SK-N-SH (cell line): ENCODE measurements at regions not wholly inside any gene's neighbourhood (a gene's known extent, or its start where the extent isn't known, plus 50 kb on each side); places are given as distances from the start of the nearest gene placed in this dataset.

Experiments
- CTCF ChIA-PET: fragments of 300-600, 350-600 bp; formaldehyde crosslinking; extraction: SDS; loops from one replicate; lab custom pipeline; 2021; lab: Yijun Ruan, JAX
- POLR2A ChIA-PET: fragments of 350-600 bp; sonication (Branson Sonifier 250); formaldehyde crosslinking; extraction: SDS; loops from one replicate; lab custom pipeline; 2020; ENCODE audit warnings: antibody characterized with exemption, inconsistent platforms; lab: Yijun Ruan, JAX
- DNase-seq: peaks from one replicate; pipeline ENCODE4 v3.0.0; 2012
- H2AFZ ChIP-seq: fragments of 200-600 bp; sonication (generic); 2 replicates; pipeline ENCODE4 v1.8.1; 2016; ENCODE audit warnings: antibody characterized with exemption, mild to moderate bottlenecking, low read depth
- H3F3A ChIP-seq: fragments of 200-600 bp; sonication (generic); replicated peaks from 2 replicates; pipeline ENCODE3; 2016; ENCODE audit warnings: antibody characterized with exemption, mild to moderate bottlenecking; ENCODE audit not compliant: insufficient read depth
- H3K27ac ChIP-seq, 2 experiments: fragments of 200-500 bp in 1 of 2; fragments of 200-600 bp in 1 of 2; sonication (Bioruptor generic) in 1 of 2; sonication (generic), shearing (Covaris generic) in 1 of 2; 2 replicates each; pipeline versions ENCODE4 v1.5.1 to v1.6.1; 2014 to 2016; ENCODE audit warnings: low read depth in 2 of 2, inconsistent platforms in 1 of 2, low read length in 1 of 2, mild to moderate bottlenecking in 1 of 2, mixed read lengths in 1 of 2
- H3K27me3 ChIP-seq: fragments of 200-600 bp; sonication (generic), shearing (Covaris generic); 2 replicates; pipeline ENCODE4 v1.6.1; 2016; ENCODE audit warnings: mixed run types; ENCODE audit not compliant: insufficient read depth
- H3K36me3 ChIP-seq, 2 experiments: fragments of 200-500 bp in 1 of 2; fragments of 200-600 bp in 1 of 2; sonication (Bioruptor generic) in 1 of 2; sonication (generic) in 1 of 2; replicated peaks in 1 of 2; 2 replicates each; pipeline versions ENCODE3 to v1.5.1; 2014 to 2016; ENCODE audit warnings: low read length in 1 of 2, mild to moderate bottlenecking in 1 of 2; ENCODE audit not compliant: insufficient read depth in 2 of 2, control insufficient read depth in 1 of 2
- H3K4me1 ChIP-seq, 2 experiments: fragments of 200-500 bp in 1 of 2; fragments of 200-600 bp in 1 of 2; sonication (Bioruptor generic) in 1 of 2; sonication (generic), shearing (Covaris generic) in 1 of 2; 2 replicates each; pipeline versions ENCODE4 v1.5.1 to v1.6.1; 2014 to 2016; ENCODE audit warnings: low read depth in 1 of 2, low read length in 1 of 2, mixed run types in 1 of 2; ENCODE audit not compliant: insufficient read depth in 2 of 2, control insufficient read depth in 1 of 2
- H3K4me2 ChIP-seq: fragments of 200-600 bp; sonication (generic), shearing (Covaris generic); 2 replicates; pipeline ENCODE4 v1.6.1; 2017; ENCODE audit warnings: mixed run types
- H3K4me3 ChIP-seq, 2 experiments: fragments of 200-500 bp in 1 of 2; fragments of 200-600 bp in 1 of 2; sonication (Bioruptor generic) in 1 of 2; sonication (generic), shearing (Covaris generic) in 1 of 2; 2 replicates each; pipeline versions ENCODE4 v1.5.1 to v1.8.1; 2014 to 2016; ENCODE audit warnings: low read depth in 2 of 2, inconsistent platforms in 1 of 2, low read length in 1 of 2, mild to moderate bottlenecking in 1 of 2, mixed read lengths in 1 of 2, moderate library complexity in 1 of 2
- H3K79me2 ChIP-seq: fragments of 200-600 bp; sonication (generic); 2 replicates; pipeline ENCODE4 v1.8.1; 2017; ENCODE audit warnings: mild to moderate bottlenecking; ENCODE audit not compliant: insufficient read depth
- H3K9ac ChIP-seq: fragments of 200-600 bp; sonication (generic); 2 replicates; pipeline ENCODE4 v1.6.1; 2017; ENCODE audit warnings: mixed run types
- H3K9me2 ChIP-seq: fragments of 200-600 bp; sonication (generic); 2 replicates; pipeline ENCODE4 v1.6.1; 2017; ENCODE audit warnings: mixed run types
- H3K9me3 ChIP-seq: fragments of 200-600 bp; sonication (generic); 2 replicates; pipeline ENCODE4 v1.6.1; 2017; ENCODE audit warnings: mixed run types, mild to moderate bottlenecking, moderate library complexity
- H4K20me1 ChIP-seq: fragments of 200-600 bp; sonication (generic); 2 replicates; pipeline ENCODE4 v1.6.1; 2017; ENCODE audit warnings: mild to moderate bottlenecking, mixed run types; ENCODE audit not compliant: insufficient read depth
- EZH2phosphoT487 ChIP-seq: fragments of 200-600 bp; sonication (generic); IDR thresholded peaks from 2 replicates; pipeline ENCODE4 v1.6.1; 2017; ENCODE audit warnings: low read depth, mixed run types, mild to moderate bottlenecking, antibody characterized with exemption, moderate library complexity, borderline replicate concordance
- FOSL2 ChIP-seq: IDR thresholded peaks from 2 replicates; pipeline ENCODE4 v1.4.0; 2012; ENCODE audit warnings: low read depth, mild to moderate bottlenecking, moderate library complexity, borderline replicate concordance
- FOXM1 ChIP-seq: IDR thresholded peaks from 2 replicates; pipeline ENCODE4 v1.4.0; 2012; ENCODE audit warnings: low read depth, mild to moderate bottlenecking
- GABPA ChIP-seq: IDR thresholded peaks from 2 replicates; pipeline ENCODE4 v1.4.0; 2012; ENCODE audit warnings: low read depth, mild to moderate bottlenecking
- GATA2 ChIP-seq: sonication (generic); formaldehyde crosslinking; IDR thresholded peaks from 2 replicates; pipeline ENCODE4 v1.5.0; 2020; ENCODE audit warnings: mild to moderate bottlenecking, missing genetic modification reagents
- JUND ChIP-seq: IDR thresholded peaks from 2 replicates; pipeline ENCODE4 v1.4.0; 2012
- NFIC ChIP-seq: IDR thresholded peaks from 2 replicates; pipeline ENCODE4 v1.4.0; 2012; ENCODE audit warnings: borderline replicate concordance
- NRF1 ChIP-seq: IDR thresholded peaks from 2 replicates; pipeline ENCODE4 v1.6.1; 2012; ENCODE audit warnings: low read depth, mild to moderate bottlenecking, low read length
- POLR2AphosphoS5 ChIP-seq: IDR thresholded peaks from 2 replicates; pipeline ENCODE4 v1.6.1; 2012; ENCODE audit warnings: low read depth, low read length
- SIN3A ChIP-seq: IDR thresholded peaks from 2 replicates; pipeline ENCODE4 v1.6.1; 2012; ENCODE audit warnings: low read depth, mild to moderate bottlenecking, low read length, moderate library complexity, borderline replicate concordance
- TCF12 ChIP-seq: IDR thresholded peaks from 2 replicates; pipeline ENCODE4 v1.4.0; 2012
- USF1 ChIP-seq: IDR thresholded peaks from 2 replicates; pipeline ENCODE4 v1.4.0; 2012; ENCODE audit warnings: low read depth, borderline replicate concordance
- YY1 ChIP-seq: IDR thresholded peaks from 2 replicates; pipeline ENCODE4 v1.4.0; 2012; ENCODE audit warnings: low read depth, mild to moderate bottlenecking
- WGBS: methylation state at CpG from one replicate; pipeline ENCODE4 v1.1.6; 2017; ENCODE audit warnings: low lambda C conversion rate; 5-methylcytosine and 5-hydroxymethylcytosine counted together
- TF ChIP-seq, protein P1 (sequence below): IDR thresholded peaks from 2 replicates; pipeline ENCODE4 v1.6.1; 2012; ENCODE audit warnings: mild to moderate bottlenecking, low read depth, low read length, moderate library complexity
- TF ChIP-seq, protein P2 (sequence below): IDR thresholded peaks from 2 replicates; pipeline ENCODE4 v1.4.0; 2012; ENCODE audit warnings: low read depth
- TF ChIP-seq, protein P3 (sequence below): fragments of 150-350 bp; IDR thresholded peaks from 2 replicates; pipeline ENCODE4 v1.6.1; 2016; ENCODE audit warnings: mild to moderate bottlenecking, low read depth, low read length
- TF ChIP-seq, protein P4 (sequence below): IDR thresholded peaks from 2 replicates; pipeline ENCODE4 v1.4.0; 2012; ENCODE audit warnings: low read depth, borderline replicate concordance

- WGBS = 14% methylated on average over 4 of the region's 4 CpGs
These were observed 268.5 kb downstream of the ARAP2 start for GRCh38 chr4:35975617-35976355.

More at GRCh38 chr4:35975617-35976355, 268.5 kb downstream of the ARAP2 start:
- H3K27ac ChIP-seq = no peak overlapping the region
- DNase-seq = no peak
- no peaks in the 10 kb centered on the region for H3K27me3 ChIP-seq
- no peaks in the 10 kb centered on the region for H3K79me2 ChIP-seq
- H3K9me3 ChIP-seq = no peaks in the 10 kb centered on the region
- no peak overlapping the region for H3K4me2 ChIP-seq
- H3K4me1 ChIP-seq = no peaks in the 10 kb centered on the region
- no peak overlapping the region for H2AFZ ChIP-seq
- H3K9me2 ChIP-seq = no peaks in the 10 kb centered on the region
- TF ChIP-seq GABPA (no peak), GATA2 (CRISPR knock-in tag) (no peak), NFIC (no peak), FOSL2 (no peak), POLR2AphosphoS5 (no peak), TCF12 (no peak), NRF1 (no peak), YY1 (no peak), FOXM1 (no peak), SIN3A (no peak), EZH2phosphoT487 (no peak), JUND (no peak), USF1 (no peak)
- TF ChIP-seq, protein P1, sequence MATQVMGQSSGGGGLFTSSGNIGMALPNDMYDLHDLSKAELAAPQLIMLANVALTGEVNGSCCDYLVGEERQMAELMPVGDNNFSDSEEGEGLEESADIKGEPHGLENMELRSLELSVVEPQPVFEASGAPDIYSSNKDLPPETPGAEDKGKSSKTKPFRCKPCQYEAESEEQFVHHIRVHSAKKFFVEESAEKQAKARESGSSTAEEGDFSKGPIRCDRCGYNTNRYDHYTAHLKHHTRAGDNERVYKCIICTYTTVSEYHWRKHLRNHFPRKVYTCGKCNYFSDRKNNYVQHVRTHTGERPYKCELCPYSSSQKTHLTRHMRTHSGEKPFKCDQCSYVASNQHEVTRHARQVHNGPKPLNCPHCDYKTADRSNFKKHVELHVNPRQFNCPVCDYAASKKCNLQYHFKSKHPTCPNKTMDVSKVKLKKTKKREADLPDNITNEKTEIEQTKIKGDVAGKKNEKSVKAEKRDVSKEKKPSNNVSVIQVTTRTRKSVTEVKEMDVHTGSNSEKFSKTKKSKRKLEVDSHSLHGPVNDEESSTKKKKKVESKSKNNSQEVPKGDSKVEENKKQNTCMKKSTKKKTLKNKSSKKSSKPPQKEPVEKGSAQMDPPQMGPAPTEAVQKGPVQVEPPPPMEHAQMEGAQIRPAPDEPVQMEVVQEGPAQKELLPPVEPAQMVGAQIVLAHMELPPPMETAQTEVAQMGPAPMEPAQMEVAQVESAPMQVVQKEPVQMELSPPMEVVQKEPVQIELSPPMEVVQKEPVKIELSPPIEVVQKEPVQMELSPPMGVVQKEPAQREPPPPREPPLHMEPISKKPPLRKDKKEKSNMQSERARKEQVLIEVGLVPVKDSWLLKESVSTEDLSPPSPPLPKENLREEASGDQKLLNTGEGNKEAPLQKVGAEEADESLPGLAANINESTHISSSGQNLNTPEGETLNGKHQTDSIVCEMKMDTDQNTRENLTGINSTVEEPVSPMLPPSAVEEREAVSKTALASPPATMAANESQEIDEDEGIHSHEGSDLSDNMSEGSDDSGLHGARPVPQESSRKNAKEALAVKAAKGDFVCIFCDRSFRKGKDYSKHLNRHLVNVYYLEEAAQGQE = no peak
- TF ChIP-seq, protein P2, sequence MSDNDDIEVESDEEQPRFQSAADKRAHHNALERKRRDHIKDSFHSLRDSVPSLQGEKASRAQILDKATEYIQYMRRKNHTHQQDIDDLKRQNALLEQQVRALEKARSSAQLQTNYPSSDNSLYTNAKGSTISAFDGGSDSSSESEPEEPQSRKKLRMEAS = no peak
- TF ChIP-seq, protein P3, sequence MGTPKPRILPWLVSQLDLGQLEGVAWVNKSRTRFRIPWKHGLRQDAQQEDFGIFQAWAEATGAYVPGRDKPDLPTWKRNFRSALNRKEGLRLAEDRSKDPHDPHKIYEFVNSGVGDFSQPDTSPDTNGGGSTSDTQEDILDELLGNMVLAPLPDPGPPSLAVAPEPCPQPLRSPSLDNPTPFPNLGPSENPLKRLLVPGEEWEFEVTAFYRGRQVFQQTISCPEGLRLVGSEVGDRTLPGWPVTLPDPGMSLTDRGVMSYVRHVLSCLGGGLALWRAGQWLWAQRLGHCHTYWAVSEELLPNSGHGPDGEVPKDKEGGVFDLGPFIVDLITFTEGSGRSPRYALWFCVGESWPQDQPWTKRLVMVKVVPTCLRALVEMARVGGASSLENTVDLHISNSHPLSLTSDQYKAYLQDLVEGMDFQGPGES = no peak
- TF ChIP-seq, protein P4, sequence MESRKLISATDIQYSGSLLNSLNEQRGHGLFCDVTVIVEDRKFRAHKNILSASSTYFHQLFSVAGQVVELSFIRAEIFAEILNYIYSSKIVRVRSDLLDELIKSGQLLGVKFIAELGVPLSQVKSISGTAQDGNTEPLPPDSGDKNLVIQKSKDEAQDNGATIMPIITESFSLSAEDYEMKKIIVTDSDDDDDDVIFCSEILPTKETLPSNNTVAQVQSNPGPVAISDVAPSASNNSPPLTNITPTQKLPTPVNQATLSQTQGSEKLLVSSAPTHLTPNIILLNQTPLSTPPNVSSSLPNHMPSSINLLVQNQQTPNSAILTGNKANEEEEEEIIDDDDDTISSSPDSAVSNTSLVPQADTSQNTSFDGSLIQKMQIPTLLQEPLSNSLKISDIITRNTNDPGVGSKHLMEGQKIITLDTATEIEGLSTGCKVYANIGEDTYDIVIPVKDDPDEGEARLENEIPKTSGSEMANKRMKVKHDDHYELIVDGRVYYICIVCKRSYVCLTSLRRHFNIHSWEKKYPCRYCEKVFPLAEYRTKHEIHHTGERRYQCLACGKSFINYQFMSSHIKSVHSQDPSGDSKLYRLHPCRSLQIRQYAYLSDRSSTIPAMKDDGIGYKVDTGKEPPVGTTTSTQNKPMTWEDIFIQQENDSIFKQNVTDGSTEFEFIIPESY = no peak
- TF ChIP-seq, all 33 proteins: peak for 0
- H4K20me1 ChIP-seq = no peaks in the 10 kb centered on the region
- H3K9ac ChIP-seq = no peak overlapping the region
- H3K4me3 ChIP-seq = no peak overlapping the region
- ChIA-PET POLR2A (no interaction called here), CTCF (interaction anchor here (1.3 kb wide), 1 partner anchor 41 kb away, joined by 3 read pairs; no protein-coding TSS in a partner anchor)
- H3F3A ChIP-seq = no peaks in the 10 kb centered on the region
- no peaks in the 10 kb centered on the region for H3K36me3 ChIP-seq
